ENCODE measurements at regions not wholly inside any gene's neighbourhood (a gene's known extent, or its start where the extent isn't known, plus 50 kb on each side); places are given as distances from the start of the nearest gene placed in this dataset.
"Not testable (repeated sequence)": the region's sequence is repeated elsewhere in the genome, so short reads cannot be mapped to it uniquely, and the experiment has no call there.

GRCh38 chr11:96484361-96484760 lies 94.5 kb downstream of the JRKL start:
- no peak for TF ChIP-seq POLR2A (IDR thresholded peaks at IDR 0.05; ENCODE audit: extremely low read depth, insufficient read length)
- no peak for TF ChIP-seq MAX (IDR thresholded peaks at IDR 0.05; ENCODE audit: low read depth, low read length)
- TF ChIP-seq, protein P1, sequence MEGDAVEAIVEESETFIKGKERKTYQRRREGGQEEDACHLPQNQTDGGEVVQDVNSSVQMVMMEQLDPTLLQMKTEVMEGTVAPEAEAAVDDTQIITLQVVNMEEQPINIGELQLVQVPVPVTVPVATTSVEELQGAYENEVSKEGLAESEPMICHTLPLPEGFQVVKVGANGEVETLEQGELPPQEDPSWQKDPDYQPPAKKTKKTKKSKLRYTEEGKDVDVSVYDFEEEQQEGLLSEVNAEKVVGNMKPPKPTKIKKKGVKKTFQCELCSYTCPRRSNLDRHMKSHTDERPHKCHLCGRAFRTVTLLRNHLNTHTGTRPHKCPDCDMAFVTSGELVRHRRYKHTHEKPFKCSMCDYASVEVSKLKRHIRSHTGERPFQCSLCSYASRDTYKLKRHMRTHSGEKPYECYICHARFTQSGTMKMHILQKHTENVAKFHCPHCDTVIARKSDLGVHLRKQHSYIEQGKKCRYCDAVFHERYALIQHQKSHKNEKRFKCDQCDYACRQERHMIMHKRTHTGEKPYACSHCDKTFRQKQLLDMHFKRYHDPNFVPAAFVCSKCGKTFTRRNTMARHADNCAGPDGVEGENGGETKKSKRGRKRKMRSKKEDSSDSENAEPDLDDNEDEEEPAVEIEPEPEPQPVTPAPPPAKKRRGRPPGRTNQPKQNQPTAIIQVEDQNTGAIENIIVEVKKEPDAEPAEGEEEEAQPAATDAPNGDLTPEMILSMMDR (IDR thresholded peaks at IDR 0.05; ENCODE audit: low read depth, low read length): no peak
- TF ChIP-seq MYC (IDR thresholded peaks at IDR 0.05; ENCODE audit: low read depth, low read length): no peak
- H3K4me3 ChIP-seq (ENCODE audit: low read depth, low read length): no peak overlapping the region
- DNase-seq (ENCODE audit: low read depth): no peak

DNA sequence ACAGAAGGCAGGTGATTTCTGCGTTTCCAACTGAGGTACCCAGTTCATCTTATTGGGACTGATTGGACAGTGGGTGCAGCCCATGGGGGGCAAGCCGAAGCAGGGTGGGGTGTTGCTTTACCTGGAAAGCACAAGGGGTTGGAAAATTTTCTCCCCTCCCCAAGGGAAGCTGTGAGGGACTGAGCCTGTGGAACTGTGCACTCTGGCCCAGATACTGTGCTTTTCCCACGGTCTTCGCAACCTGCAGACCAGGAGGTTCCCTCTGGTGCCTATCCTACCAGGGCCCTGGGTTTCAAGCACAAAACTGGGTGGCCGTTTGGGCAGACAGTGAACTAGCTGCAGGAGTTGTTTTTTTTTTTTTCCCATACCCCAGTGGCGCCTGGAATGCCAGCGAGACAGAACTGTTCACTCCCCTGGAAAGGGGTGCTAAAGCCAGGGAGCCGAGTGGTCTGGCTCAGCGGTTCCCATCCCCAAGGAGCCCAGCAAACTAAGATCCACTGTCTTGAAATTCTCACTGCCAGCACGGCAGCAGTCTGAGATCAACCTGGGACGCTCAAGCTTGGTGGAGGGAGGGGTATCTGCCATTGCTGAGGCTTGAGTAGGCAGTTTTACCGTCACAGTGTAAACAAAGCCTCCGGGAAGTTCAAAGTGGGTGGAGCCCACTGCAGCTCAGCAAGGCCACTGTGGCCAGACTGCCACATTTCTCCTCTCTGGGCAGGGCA lies 97.2 kb downstream of the JRKL start:
- TF ChIP-seq POLR2A (IDR thresholded peaks at IDR 0.05; ENCODE audit: extremely low read depth, insufficient read length): no peak
- TF ChIP-seq, protein P1 (IDR thresholded peaks at IDR 0.05; ENCODE audit: low read depth, low read length): no peak
- TF ChIP-seq MAX (IDR thresholded peaks at IDR 0.05; ENCODE audit: low read depth, low read length): no peak
- DNase-seq (ENCODE audit: low read depth): no peak

GRCh38 chr11:96488911-96489310 lies 99.1 kb downstream of the JRKL start:
- not testable (repeated sequence) for H3K4me3 ChIP-seq (ENCODE audit: low read depth, low read length)

More for the DNA sequence above, 97.2 kb downstream of the JRKL start:
- no peak overlapping the region for H3K4me3 ChIP-seq (ENCODE audit: low read depth, low read length)

GRCh38 chr11:96500440-96500839 lies 110.6 kb downstream of the JRKL start:
- H3K4me3 ChIP-seq (ENCODE audit: low read depth, low read length): no peak overlapping the region
- TF ChIP-seq, protein P1 (IDR thresholded peaks at IDR 0.05; ENCODE audit: low read depth, low read length): no peak
- TF ChIP-seq POLR2A (IDR thresholded peaks at IDR 0.05; ENCODE audit: extremely low read depth, insufficient read length) (no peak), MAX (IDR thresholded peaks at IDR 0.05; ENCODE audit: low read depth, low read length) (no peak), MYC (IDR thresholded peaks at IDR 0.05; ENCODE audit: low read depth, low read length) (no peak)
- DNase-seq (ENCODE audit: low read depth): no peak

More at GRCh38 chr11:96488911-96489310, 99.1 kb downstream of the JRKL start:
- DNase-seq (ENCODE audit: low read depth): not testable (repeated sequence)

DNA sequence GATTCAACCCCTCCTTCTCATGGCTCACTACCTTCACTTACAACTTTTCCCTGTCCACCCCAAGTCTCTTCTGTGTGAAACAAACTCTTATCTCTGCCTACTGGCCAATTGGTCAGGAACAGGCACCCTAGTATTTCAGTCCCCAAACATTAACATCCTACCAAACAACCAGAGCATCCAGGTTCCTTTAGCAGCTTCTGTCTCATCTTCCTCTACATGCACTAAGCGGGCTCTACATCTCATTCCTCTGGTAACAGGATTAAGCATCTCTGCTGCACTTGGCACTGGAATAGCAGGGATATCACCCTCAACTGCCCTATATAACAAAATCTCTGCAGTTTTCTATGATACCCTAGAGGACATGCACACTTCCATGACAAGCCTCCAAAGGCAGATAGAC lies 116.2 kb downstream of the JRKL start:
- TF ChIP-seq POLR2A (IDR thresholded peaks at IDR 0.05; ENCODE audit: extremely low read depth, insufficient read length): no peak
- TF ChIP-seq MYC (IDR thresholded peaks at IDR 0.05; ENCODE audit: low read depth, low read length): no peak
- TF ChIP-seq MAX (IDR thresholded peaks at IDR 0.05; ENCODE audit: low read depth, low read length): no peak
- TF ChIP-seq, protein P1 (IDR thresholded peaks at IDR 0.05; ENCODE audit: low read depth, low read length): no peak
- no peak overlapping the region for H3K4me3 ChIP-seq (ENCODE audit: low read depth, low read length)
- no peak for DNase-seq (ENCODE audit: low read depth)

DNA sequence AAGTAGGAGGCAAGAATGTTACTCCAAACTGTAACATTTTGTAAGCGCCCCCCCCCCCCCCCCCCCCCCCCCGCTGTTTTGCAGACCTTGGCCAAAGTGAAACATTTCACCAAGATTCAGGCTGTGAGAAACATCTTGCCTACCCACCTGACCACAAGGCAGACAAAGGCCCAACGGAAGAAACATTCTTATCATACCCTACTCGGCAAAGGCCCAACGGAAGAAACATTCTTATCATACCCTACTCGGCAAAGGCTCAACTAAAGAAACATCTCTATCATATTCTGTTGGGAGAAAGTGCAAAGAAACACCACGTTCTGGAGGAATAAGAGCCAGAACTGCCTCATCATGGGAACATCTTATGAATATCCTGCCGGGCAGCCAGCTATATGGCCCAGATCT lies 117.1 kb downstream of the JRKL start:
- DNase-seq (ENCODE audit: low read depth): no peak
- H3K4me3 ChIP-seq (ENCODE audit: low read depth, low read length): no peak overlapping the region
- TF ChIP-seq POLR2A (IDR thresholded peaks at IDR 0.05; ENCODE audit: extremely low read depth, insufficient read length) (no peak), MYC (IDR thresholded peaks at IDR 0.05; ENCODE audit: low read depth, low read length) (no peak)

- DNase-seq (ENCODE audit: low read depth): no peak
Observed at GRCh38 chr11:96508861-96509260, 119.0 kb downstream of the JRKL start.

More at GRCh38 chr11:96508861-96509260, 119.0 kb downstream of the JRKL start:
- no peak for TF ChIP-seq POLR2A (IDR thresholded peaks at IDR 0.05; ENCODE audit: extremely low read depth, insufficient read length)
- TF ChIP-seq, protein P1 (IDR thresholded peaks at IDR 0.05; ENCODE audit: low read depth, low read length): no peak
- no peak for TF ChIP-seq MAX (IDR thresholded peaks at IDR 0.05; ENCODE audit: low read depth, low read length)
- TF ChIP-seq MYC (IDR thresholded peaks at IDR 0.05; ENCODE audit: low read depth, low read length): no peak
- H3K4me3 ChIP-seq (ENCODE audit: low read depth, low read length): no peak overlapping the region

Measured in NB4 (cell line).